Limb (tissue), 2 donors: ENCODE measurements at regions not wholly inside any gene's neighbourhood (a gene's known extent, or its start where the extent isn't known, plus 50 kb on each side); places are given as distances from the start of the nearest gene placed in this dataset.

Experiments
- DNase-seq, 2 donors: peaks; one replicate each; pipeline ENCODE4 v3.0.0-alpha.2; 2016; ENCODE audit errors: extremely low spot score in 2 of 2

GRCh38 chr2:118249531-118249930 lies 161.3 kb downstream of the INSIG2 start:
- no peak for DNase-seq

DNA sequence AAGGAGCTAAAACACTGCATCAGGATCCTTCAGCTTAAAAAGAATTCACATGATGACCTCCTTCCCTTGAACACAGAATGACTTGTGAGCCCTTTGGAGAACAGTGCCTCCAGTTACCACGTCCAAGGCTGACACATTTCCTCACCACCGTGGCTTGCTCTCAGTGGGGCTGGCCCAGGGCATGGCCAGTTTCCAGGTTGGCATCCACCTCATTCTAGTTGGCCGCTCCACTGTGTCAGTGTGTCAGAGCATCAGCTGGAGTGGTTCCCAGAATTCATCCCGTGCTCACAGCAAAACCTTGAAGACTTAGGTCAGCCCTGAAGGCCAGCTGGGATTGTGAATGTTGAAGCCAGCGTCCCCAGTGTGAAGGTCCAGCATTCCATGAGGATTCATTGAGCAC lies 158.5 kb downstream of the INSIG2 start:
- DNase-seq = no peak

DNA sequence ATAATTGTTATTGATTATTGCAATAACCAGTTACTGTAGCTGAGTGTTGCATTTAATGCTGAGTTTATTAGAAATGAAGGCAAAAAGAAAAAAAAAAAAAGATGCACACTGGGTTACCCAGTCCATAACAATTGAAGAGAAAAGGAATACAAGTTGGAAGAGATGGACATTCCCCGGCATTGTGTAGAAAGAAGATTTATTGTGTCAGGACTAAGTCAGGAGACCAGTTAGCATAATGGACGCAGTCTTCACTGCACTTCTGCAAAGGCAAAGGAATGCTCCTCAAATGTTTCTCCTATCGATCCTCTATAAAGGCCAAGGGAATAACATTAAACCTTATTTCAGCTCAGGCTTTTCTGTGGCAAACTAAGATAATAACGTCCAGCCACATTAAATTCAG lies 157.8 kb downstream of the INSIG2 start:
- DNase-seq = no peak

DNA sequence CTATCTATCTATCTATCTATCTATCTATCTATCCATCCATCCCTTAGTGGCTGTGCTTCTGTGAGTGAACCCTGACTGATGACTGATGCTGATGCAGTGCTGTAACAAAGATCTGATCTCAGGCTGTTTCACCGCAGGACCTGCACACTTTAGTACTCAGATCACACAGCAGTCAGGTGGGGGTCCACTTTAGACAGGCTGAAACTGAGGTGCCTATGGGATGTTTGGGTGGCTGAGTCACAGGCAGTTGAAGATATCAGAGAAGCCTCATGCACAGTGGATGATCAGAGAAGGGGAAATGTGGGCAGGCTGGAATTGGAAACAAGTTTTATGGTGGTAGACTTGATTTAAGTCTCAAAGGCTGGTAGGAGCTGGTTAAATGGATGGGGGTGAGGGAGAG lies 156.4 kb downstream of the INSIG2 start:
- no peak for DNase-seq

DNA sequence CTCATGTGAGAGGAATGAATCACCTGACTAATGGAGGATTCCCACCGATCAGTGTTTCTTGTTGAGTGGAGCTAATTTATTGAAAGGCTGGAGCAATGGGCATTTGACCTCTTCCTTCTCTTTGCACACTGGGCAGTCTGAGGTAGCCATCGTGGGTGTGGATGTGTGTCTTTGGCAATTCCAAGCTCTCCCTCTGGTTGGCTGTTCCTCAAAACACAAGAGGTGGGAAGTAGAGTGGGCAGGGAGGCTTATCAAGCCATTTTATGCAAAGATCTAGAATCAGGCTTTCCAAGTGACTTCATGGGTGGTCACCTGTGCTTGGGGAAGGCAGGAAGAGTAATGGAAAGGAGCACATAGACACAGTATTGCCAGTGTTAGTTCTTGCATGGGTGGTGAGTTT lies 154.8 kb downstream of the INSIG2 start:
- no peak for DNase-seq

- no peak for DNase-seq
Observed at GRCh38 chr2:118242216-118242615, 153.9 kb downstream of the INSIG2 start.

DNA sequence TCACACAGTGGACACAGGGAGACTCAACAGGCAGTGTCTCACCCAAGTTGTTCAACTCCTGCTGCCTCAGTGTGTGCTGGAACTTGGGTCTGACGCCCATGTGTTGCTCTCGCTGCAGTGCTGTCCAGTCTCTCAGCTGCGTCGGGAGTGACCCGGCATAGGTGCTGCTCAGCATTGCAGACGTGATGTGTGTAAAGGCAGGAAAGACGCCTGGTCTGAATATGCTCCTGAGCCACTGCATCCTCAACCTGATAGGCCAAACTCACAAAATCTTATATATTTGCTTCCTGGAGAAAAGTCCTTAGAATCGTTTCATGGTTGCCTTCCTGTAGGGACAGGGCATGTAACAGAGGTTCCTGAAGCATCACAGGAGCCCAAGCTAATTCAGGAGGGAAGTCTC lies 152.9 kb downstream of the INSIG2 start:
- DNase-seq = no peak

DNA sequence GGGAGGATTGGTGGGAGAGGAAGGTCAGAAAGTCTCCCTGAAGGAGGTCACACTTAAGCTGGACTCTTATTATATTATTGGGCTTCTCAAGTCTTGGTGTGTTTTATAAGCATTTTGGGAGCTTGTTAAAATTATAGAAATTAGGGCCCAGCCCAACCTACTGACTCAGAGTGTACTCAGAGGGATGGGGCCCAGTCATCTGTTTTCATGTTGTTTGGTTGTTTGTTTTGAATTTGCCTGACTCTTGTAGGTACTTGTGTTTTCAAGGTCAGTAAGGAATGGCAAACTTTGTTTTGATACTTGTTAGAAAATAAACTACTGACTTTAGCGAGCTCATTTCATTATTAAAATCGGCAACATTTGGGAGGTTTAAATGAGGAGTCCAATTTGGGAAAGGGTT lies 152.0 kb downstream of the INSIG2 start:
- no peak for DNase-seq

DNA sequence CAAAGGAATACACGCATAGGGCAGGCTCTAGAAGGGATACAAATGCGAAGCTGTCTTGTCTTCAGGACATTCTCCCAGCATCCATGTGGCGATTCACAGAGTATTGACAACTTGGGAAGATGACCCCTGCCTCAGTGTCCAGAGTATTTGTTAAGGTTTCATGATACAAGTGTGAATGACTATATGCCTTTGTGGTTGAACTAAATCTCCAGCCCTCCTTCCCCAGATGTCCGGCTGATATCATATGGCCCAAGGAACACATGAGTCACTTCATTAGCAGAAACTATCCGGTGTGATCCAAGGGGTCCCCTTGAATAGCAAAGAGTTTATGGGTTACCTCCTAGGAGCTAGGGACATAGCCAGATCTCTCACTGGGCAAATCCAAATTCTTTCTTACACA lies 151.0 kb downstream of the INSIG2 start:
- DNase-seq = no peak

DNA sequence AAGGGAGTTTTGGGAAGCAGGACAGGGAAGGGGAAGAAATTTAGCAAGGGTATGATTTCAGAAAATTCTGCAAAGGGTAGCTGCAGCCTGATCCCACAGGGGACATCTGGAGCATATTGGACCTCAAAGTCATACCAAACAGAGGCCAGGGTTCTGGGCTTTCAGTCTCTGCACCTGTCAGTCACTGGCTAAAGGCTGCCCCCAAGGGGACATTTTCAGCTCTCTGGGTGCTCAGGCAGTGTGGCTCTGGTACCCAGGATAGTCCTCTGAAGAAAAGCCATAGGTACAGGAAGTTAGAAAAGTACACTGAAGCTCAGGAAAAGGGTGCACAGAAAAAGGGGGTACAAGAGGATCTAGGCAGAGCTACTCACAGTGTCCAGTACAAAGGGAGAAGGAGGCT lies 149.2 kb downstream of the INSIG2 start:
- no peak for DNase-seq

DNA sequence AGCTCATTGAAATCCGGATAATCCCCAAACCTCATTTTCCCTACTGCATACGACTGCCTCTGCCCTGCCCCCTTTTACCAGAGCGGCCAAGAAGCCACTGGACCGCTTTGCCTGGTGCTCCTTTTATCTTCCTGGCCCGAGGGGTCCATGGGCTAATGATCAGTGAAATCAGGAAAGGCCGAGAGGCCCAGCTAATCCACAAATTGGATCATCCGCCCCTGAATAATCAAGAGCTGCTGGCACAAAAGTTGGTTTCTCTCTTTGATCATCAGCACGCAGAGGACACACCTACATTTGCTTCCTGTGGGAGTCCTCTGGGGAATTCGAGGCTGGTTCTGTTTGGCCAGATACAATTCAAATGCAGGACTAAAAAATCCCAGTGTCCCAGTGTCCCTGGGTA lies 144.5 kb downstream of the INSIG2 start:
- no peak for DNase-seq

DNA sequence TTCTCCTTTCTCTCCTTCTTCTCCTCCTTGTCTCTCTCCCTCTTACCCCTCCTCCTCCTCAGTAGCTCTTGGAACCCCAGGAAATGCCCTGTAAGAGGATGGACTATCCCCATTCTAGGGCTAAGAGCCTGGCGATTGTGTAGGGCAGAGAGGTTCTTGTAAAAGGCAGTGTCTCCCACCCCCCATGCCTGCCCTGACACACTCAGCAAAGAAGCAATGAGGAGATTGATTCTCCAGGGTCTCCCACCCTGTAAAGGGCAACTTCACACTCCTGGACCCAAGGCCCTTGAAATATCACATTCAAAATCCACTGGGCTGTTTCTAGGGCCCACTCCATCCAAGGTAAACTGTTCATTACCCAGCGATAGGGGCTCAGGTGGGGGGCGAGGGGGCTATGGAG lies 144.1 kb downstream of the INSIG2 start:
- DNase-seq = no peak

DNA sequence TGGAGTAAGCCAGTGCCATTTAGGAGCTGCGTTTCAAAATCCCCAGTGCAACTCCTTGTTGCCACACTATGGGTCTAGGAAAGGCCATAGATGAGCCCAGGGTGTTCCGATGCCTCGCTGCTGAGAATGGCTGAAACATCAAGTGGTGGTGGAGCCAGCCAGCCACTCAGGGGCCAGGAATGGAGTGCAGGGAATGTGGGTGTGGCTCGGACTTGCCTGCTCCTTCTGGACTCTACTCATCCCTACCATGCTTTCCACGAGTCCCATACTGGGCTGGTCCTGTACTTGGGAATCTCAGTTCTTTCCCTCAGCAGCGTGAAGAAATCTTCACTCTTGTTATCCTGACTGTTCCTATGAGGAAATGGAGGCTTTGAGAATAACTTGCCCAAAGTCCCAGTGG lies 143.5 kb downstream of the INSIG2 start:
- no peak for DNase-seq

DNA sequence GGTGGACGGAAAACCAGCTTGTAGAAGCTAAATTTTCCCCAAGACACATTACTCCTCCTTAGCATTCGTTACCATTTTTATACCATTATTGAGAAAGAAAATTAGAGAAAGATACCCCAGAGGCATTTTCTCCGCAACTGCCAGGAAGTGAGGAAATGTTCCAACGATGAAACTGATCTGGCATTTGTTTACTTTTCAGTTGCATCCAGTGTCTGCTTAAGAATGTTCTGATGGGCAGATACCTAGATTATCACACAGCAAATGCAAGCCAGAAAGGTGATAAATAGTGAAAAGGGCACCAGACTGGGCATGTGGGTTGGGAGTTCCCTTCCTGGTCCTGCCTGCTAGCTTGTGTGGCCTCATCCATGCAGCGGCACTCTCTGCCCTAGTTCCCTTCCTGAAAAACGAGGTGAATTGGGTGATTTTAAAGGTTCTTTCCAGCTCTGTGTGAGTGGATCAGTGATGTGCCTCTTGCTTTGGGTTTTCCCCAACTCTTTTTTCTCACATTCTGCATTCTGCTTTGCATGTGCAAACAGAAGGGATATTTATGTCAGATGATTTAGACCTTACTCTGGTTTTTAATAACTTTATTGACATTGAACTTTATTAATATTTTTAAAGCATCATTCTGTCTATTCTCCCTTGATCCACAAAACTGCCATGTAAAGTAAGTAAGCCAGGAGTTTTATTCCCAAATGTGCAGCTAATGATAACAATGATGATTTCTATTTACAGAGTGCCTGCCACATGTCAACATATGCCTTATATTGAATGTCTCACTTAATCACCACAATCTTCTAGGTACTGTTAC lies 139.6 kb downstream of the INSIG2 start:
- no peak for DNase-seq

GRCh38 chr2:118225666-118226065 lies 137.4 kb downstream of the INSIG2 start:
- no peak for DNase-seq

DNA sequence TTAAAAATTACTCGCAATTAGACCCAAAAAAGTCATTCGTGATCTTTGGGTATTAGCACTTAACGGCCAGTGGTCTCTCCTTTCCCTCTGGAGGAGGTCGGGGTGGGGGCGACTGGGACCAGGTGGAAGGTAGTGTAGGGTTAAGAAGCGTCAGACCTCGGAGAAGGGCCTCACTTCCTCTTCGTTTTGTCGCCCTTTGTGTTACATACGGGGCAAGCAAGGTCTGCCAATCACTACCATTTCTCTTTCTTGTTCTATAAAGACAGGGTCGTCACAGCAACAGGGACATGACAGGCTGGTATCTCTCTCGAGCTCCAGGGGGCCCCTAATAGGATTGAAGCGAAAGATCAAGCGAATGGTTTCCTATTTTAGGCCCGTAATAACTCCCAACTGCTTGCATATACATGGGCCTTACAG lies 136.6 kb downstream of the INSIG2 start:
- peak in 1 of 2 donors; percentile 46 for DNase-seq

- DNase-seq = peak; percentile 16 to 65
Observed at GRCh38 chr2:118223992-118224894, 136.0 kb downstream of the INSIG2 start.

DNA sequence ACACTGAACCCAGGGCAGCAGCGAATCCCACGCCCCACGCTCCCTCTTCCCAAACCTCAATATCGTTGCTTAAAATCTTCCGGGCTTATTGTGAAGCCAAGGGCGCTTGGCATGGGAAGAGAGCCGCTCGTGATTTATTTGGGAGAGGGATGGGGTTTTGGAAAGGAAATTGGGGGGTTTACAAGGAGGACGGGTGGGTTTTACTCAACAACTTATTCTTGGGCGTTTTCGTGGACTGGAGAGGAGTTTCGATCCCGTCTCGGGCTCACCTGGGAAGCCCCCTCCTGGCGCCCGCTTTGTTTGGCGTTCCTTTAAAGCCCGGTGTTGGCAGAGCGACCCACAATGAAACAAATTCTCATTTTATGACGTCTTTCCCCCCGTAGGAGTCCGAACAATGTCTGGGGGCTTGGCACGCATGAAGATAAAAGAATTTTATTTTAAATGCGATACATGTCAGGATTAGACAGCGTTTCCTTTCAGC lies 135.3 kb downstream of the INSIG2 start:
- DNase-seq = peak in 1 of 2 donors; percentile 66

DNA sequence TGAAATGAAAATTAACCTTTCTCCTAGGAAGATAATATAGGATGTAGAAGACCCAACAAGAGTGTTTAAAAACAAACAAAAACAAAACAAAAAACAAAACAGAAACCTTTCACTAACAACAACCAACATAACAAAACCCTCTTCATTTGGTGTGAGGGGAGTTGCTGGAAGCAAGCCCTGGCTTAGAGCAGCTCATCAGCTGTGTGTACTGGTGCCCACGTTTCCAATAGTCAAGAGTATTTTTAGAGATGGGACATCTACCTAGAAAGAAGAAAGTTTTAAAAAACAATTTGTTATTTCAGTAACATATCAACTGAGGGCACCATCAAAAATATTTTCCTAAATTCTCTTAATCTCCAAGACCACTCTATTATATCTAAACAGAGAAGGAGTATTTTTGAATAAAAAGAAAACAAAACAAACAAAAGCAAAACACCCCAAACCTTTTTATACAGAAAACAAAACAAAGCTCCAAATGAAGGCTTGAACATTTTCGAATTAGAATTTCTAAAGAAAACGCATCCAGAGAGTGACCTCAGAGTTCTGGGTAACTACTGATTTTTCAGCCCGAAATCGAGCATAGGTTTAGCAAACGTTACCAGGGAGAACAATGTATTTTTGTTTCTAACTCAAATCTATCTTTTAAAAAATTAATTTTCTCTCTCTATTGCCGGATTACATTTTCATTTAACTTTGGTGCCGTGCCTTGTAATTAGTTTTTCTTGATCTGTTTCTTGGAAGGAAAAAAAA lies 134.6 kb downstream of the INSIG2 start:
- DNase-seq = no peak

GRCh38 chr2:118222273-118222594 lies 134.0 kb downstream of the INSIG2 start:
- DNase-seq = no peak

- DNase-seq = peak; percentile 54 to 91
Observed at GRCh38 chr2:118221536-118222272, 133.4 kb downstream of the INSIG2 start.
